ENCODE measurements at regions not wholly inside any gene's neighbourhood (a gene's known extent, or its start where the extent isn't known, plus 50 kb on each side); places are given as distances from the start of the nearest gene placed in this dataset.

DNA sequence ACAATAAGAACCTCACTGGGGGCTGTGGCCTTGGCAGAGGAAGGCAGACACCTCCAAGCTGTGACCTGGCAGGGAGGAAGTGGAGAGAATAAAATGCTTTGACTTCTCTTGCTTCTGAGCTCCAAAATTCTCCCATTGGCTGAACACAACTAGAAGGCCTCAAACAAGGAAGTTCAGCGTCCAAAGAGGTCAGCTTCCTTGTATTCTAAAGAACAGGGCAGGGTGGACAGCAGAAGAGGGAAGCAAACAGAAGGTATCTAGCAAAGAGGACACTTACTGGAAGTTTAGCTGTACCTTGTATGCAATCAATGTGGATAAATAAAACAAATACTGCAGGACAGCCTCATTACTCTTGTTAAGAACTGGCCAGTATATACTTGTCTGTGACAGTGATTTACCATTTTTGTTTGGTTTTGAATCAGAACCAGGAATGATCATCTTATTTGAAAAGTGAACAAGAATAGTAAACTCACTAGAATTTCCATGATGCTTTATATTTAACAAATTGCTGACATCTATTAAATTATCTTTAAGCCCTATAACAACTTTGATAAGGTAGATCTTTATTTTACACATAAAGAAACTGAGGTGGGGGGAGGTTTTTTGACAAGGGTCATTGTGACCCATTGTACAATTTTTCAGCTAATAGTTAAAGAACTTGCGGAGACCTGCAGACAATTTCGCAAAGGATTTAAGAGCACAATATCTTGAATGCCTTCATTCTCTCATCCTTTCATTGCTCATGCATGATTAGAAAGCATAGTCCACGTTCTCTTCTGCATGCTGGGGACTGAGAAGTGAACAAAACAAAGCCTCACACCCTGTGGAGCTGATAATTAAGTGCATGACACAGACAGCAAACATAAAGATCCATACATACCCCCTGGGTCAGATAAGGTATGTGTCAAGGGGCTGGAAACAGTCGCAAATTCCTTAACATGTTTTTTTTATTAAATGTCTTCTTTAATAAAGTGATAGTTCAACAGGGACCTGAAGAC, 1448.0 kb downstream of the AACS start:
- no peak for FAIRE-seq

GRCh38 chr12:126518596-126519200, 1453.5 kb downstream of the AACS start:
- no peak for FAIRE-seq
- TF ChIP-seq CTCF (IDR thresholded peaks at IDR 0.05; ENCODE audit: insufficient read depth, missing control alignments): no peak

More for the DNA sequence above, 1448.0 kb downstream of the AACS start:
- TF ChIP-seq CTCF (IDR thresholded peaks at IDR 0.05; ENCODE audit: insufficient read depth, missing control alignments): no peak
- DNase-seq (ENCODE audit: insufficient read length, low spot score): no peak

DNA sequence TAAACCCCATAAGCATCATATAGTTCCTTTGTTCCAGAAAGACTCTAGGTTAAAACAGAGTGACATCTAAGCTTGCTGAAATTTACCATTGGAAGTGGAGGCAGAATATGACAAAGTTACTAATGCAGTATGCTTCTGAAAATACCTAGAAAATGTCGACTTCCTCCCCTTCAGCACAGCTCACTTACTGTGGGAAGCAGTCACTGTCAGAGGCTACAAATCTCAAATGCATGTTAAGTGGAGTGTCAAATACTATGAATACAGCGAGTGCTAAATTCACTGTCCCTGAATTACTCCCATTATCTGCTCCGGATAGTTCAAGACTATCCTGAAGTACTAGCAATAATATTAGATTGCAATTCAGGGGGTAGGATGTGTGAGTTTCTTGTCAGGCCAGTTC, 1454.6 kb downstream of the AACS start:
- FAIRE-seq (no peak), DNase-seq (ENCODE audit: insufficient read length, low spot score) (no peak)
- TF ChIP-seq CTCF (IDR thresholded peaks at IDR 0.05; ENCODE audit: insufficient read depth, missing control alignments): no peak

More at GRCh38 chr12:126518596-126519200, 1453.5 kb downstream of the AACS start:
- no peak for DNase-seq (ENCODE audit: insufficient read length, low spot score)

GRCh38 chr12:126523891-126524290, 1458.7 kb downstream of the AACS start:
- FAIRE-seq (no peak), DNase-seq (ENCODE audit: insufficient read length, low spot score) (no peak)
- no peak for TF ChIP-seq CTCF (IDR thresholded peaks at IDR 0.05; ENCODE audit: insufficient read depth, missing control alignments)

DNA sequence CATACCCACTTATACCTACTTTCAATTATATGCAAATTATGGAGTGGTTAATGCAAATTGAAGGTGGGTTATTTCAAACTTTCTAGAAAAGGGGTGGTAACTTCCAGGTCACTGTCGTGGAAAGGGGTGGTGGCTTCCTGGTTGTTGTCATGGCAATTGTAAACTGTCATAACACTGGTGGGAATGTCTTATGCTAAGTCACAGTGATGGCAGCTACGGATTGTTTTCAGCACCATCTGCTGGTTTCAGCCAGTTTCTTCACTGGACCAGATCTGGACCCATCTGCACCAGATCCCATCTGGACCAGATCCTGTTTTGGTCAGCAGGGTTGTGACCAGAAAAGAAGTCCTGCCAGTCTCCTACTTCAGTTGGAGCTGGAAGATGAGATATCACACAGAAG, 1469.3 kb downstream of the AACS start:
- FAIRE-seq (no peak), DNase-seq (ENCODE audit: insufficient read length, low spot score) (no peak)
- TF ChIP-seq CTCF (IDR thresholded peaks at IDR 0.05; ENCODE audit: insufficient read depth, missing control alignments): no peak

DNA sequence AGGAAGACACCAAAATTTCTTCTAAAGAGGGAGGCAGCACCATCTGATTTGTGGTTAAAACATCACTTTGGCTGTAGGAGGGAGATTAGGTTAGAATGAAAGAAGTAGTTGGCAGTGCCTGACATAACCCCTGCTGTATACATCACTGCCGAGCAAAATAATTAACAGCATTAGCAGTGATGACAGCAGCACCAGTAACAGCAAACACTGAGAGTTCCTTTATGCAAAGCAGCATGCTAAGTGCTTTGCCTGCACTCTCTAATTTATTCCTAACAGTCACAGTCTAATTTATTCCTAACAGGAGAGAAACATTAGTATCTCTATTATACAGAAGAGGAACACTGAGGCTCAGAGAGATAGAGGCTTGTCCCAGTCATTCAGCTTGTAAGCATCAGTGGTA, 1469.7 kb downstream of the AACS start:
- FAIRE-seq: no peak

More for the DNA sequence above, 1469.7 kb downstream of the AACS start:
- no peak for DNase-seq (ENCODE audit: insufficient read length, low spot score)
- no peak for TF ChIP-seq CTCF (IDR thresholded peaks at IDR 0.05; ENCODE audit: insufficient read depth, missing control alignments)
